Activated CD4-positive, CD25-positive, alpha-beta regulatory T cell (primary cell): ENCODE measurements at regions not wholly inside any gene's neighbourhood (a gene's known extent, or its start where the extent isn't known, plus 50 kb on each side); places are given as distances from the start of the nearest gene placed in this dataset.
"Not testable (repeated sequence)": the region's sequence is repeated elsewhere in the genome, so short reads cannot be mapped to it uniquely, and the experiment has no call there.

Experiments used
- DNase-seq, 4 experiments: peaks; one replicate each; lab custom pipeline; 2025; lab: John Stamatoyannopoulos, UW

GRCh38 chr10:42533866-42534265 is 104.5 kb downstream of the ZNF33B start:
- DNase-seq = not testable (repeated sequence)

- no peak for DNase-seq
Measured at GRCh38 chr10:42532996-42533395, 105.4 kb downstream of the ZNF33B start.

GRCh38 chr10:42523098-42523497 is 115.3 kb downstream of the ZNF33B start:
- no peak for DNase-seq

GRCh38 chr10:42519761-42520460 is 118.5 kb downstream of the ZNF33B start:
- no peak for DNase-seq

GRCh38 chr10:42519079-42519478 is 119.3 kb downstream of the ZNF33B start:
- no peak for DNase-seq

- DNase-seq = no peak
Measured at GRCh38 chr10:42513921-42514320, 124.4 kb downstream of the ZNF33B start.

- no peak for DNase-seq
Measured at GRCh38 chr10:42491801-42492200, 146.6 kb downstream of the ZNF33B start.

- no peak for DNase-seq
Measured at GRCh38 chr10:42491001-42491592, 147.3 kb downstream of the ZNF33B start.

- DNase-seq = no peak
Measured at GRCh38 chr10:42490368-42490767, 148.0 kb downstream of the ZNF33B start.

GRCh38 chr10:42488416-42488815 is 150.0 kb downstream of the ZNF33B start:
- DNase-seq = no peak

- DNase-seq = no peak
Measured at GRCh38 chr10:42482411-42482810, 156.0 kb downstream of the ZNF33B start.

GRCh38 chr10:42479057-42479456 is 159.3 kb downstream of the ZNF33B start:
- DNase-seq = no peak

GRCh38 chr10:42477170-42477569 is 161.2 kb downstream of the ZNF33B start:
- DNase-seq = no peak

- DNase-seq = no peak
Measured at GRCh38 chr10:42476101-42476500, 162.3 kb downstream of the ZNF33B start.

GRCh38 chr10:42475168-42476098 is 162.9 kb downstream of the ZNF33B start:
- DNase-seq = no peak

GRCh38 chr10:42454313-42454712 is 184.1 kb downstream of the ZNF33B start:
- DNase-seq = no peak

GRCh38 chr10:42431095-42431494 is 207.3 kb downstream of the ZNF33B start:
- no peak for DNase-seq

- DNase-seq = no peak
Measured at GRCh38 chr10:42428534-42428933, 209.8 kb downstream of the ZNF33B start.

GRCh38 chr10:42422911-42423310 is 215.5 kb downstream of the ZNF33B start:
- DNase-seq = no peak

GRCh38 chr10:42421812-42422211 is 216.6 kb downstream of the ZNF33B start:
- no peak for DNase-seq

GRCh38 chr10:42419789-42420188 is 218.6 kb downstream of the ZNF33B start:
- DNase-seq = no peak

GRCh38 chr10:42380926-42381547 is 257.3 kb downstream of the ZNF33B start:
- DNase-seq = no peak
